ENCODE measurements at regions not wholly inside any gene's neighbourhood (a gene's known extent, or its start where the extent isn't known, plus 50 kb on each side); places are given as distances from the start of the nearest gene placed in this dataset.

DNA sequence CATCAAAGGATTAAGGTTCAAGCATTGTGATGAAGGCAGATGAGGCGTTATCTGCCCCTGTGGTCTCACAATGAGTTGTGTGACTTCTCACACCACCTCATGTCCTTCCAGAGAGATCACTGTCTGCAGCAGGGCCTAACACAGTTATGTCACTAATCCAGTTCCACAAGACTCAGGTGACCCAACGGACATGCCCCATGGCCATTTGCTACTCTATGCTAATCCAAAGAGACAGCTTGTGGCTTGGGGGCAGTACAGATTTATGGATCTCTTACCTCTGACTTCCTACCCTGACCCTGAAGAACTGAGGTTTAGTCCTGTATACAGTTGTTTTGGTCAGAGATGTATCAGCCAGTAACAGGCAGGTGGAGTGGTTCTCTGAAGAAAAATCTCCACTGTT, 147.1 kb downstream of the GLUL start:
- DNase-seq (ENCODE audit: low spot score in 2 of 2): no peak
- Histone ChIP-seq H3K4me3 (no peak overlapping the region), H3K36me3 (no peaks in the 10 kb centered on the region), H3K27me3 (no peaks in the 10 kb centered on the region), H3K27ac (no peak overlapping the region), H3K9me3 (no peaks in the 10 kb centered on the region), H3K4me1 (peaks cover 9% of the 10 kb centered on the region)
- TF ChIP-seq POLR2AphosphoS5 (IDR thresholded peaks at IDR 0.05) (no peak), EP300 (IDR thresholded peaks at IDR 0.05) (no peak), POLR2A (IDR thresholded peaks at IDR 0.05) (no peak)
- TF ChIP-seq, protein P1, sequence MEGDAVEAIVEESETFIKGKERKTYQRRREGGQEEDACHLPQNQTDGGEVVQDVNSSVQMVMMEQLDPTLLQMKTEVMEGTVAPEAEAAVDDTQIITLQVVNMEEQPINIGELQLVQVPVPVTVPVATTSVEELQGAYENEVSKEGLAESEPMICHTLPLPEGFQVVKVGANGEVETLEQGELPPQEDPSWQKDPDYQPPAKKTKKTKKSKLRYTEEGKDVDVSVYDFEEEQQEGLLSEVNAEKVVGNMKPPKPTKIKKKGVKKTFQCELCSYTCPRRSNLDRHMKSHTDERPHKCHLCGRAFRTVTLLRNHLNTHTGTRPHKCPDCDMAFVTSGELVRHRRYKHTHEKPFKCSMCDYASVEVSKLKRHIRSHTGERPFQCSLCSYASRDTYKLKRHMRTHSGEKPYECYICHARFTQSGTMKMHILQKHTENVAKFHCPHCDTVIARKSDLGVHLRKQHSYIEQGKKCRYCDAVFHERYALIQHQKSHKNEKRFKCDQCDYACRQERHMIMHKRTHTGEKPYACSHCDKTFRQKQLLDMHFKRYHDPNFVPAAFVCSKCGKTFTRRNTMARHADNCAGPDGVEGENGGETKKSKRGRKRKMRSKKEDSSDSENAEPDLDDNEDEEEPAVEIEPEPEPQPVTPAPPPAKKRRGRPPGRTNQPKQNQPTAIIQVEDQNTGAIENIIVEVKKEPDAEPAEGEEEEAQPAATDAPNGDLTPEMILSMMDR (IDR thresholded peaks at IDR 0.05): no peak
- WGBS: 92% methylated on average over 2 of the region's 2 CpGs

DNA sequence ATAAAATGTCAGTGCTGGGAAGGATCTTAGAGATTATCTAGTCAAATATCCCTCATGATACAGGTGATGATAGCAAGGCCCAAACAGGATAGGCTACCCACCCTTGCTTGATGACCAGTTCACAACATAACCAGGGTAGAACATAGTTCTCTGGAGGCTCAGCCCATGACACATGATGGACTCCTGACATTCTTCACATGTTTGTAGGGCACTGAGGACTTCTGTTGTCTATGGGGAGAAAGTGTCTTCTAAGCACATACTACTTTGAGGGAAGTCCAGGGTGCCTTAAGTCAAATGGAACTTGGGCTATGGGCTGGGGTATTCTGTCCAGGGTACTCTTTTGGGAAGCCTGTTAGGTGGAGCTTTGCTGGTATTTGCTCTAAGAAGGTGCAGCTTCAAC, 148.9 kb downstream of the GLUL start:
- Histone ChIP-seq H3K4me1 (no peaks in the 10 kb centered on the region), H3K27ac (no peak overlapping the region), H3K9me3 (no peaks in the 10 kb centered on the region), H3K36me3 (no peaks in the 10 kb centered on the region), H3K27me3 (no peaks in the 10 kb centered on the region), H3K4me3 (no peak overlapping the region)
- no peak for DNase-seq (ENCODE audit: low spot score in 2 of 2)
- TF ChIP-seq EP300 (IDR thresholded peaks at IDR 0.05): no peak
- TF ChIP-seq, protein P1 (IDR thresholded peaks at IDR 0.05): no peak
- no peak for TF ChIP-seq POLR2A (IDR thresholded peaks at IDR 0.05)
- no peak for TF ChIP-seq POLR2AphosphoS5 (IDR thresholded peaks at IDR 0.05)

DNA sequence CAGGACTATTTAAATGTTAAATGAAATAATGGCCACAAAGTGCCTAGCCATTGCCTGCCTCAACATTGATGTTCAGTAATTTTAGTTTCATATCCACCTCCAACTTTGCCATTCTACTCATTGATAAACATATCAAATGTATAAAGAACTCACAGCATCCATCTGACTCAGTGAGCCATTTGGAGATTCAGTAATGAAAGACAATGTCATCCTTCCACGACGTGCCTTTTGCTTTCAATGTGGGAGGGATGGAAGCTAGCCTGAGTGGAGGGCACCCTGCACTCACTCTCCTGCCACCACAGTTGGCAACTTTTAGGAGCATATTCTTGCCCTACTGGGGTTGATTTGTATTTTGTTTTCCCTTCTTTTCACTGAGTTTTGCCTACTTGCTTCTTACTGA, 151.5 kb downstream of the GLUL start:
- no peak overlapping the region for H3K4me3 ChIP-seq
- no peak overlapping the region for H3K27ac ChIP-seq
- no peaks in the 10 kb centered on the region for H3K27me3 ChIP-seq
- DNase-seq (ENCODE audit: low spot score in 2 of 2): no peak
- TF ChIP-seq POLR2AphosphoS5 (IDR thresholded peaks at IDR 0.05) (no peak), EP300 (IDR thresholded peaks at IDR 0.05) (no peak), POLR2A (IDR thresholded peaks at IDR 0.05) (no peak)
- TF ChIP-seq, protein P1 (IDR thresholded peaks at IDR 0.05): no peak
- H3K36me3 ChIP-seq: no peaks in the 10 kb centered on the region
- no peaks in the 10 kb centered on the region for H3K9me3 ChIP-seq
- peaks cover 7% of the 10 kb centered on the region for H3K4me1 ChIP-seq
- WGBS: 83% methylated on average over 2 of the region's 2 CpGs

DNA sequence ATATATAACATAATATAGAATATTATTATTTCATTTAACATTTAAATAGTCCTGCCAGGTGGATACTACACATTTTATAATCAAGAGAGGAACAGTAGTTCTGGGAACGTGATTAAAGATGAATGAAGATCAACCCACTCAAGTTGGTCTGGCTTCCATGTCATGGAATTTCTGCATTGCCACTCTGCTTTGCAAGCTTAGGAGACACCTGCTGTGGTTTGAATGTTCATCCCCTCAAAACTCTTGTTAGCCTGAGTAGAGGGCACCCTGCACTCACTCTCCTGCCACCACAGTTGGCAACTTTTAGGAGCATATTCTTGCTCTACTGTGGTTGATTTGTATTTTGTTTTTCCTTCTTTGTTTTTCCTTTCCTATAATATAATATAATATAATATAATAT, 153.2 kb downstream of the GLUL start:
- H3K4me3 ChIP-seq: no peak overlapping the region
- peaks cover 7% of the 10 kb centered on the region for H3K4me1 ChIP-seq
- no peaks in the 10 kb centered on the region for H3K27me3 ChIP-seq
- WGBS: 93% methylated on average over 1 of the region's 1 CpG
- H3K9me3 ChIP-seq: no peaks in the 10 kb centered on the region
- no peaks in the 10 kb centered on the region for H3K36me3 ChIP-seq
- no peak overlapping the region for H3K27ac ChIP-seq
- TF ChIP-seq POLR2AphosphoS5 (IDR thresholded peaks at IDR 0.05) (no peak), POLR2A (IDR thresholded peaks at IDR 0.05) (no peak)
- DNase-seq (ENCODE audit: low spot score in 2 of 2): no peak

DNA sequence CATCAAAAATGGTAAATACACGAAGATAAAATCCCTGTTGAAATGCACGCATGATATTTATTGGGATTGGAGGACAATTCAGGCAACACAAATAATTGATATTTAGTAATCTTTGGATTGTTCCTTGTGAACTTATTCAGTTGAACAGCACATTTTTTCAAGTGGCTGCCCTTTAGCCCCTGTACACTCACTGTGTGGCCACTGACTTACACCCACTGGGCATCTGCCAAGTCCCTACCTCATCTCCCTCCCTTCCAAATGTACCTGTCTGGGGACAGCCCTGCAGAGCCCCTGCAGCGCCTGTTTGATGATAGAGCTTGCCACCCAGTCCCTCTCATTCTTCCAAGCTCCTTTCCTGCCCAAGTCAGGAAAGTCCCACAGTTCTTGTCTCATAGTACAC, 154.3 kb downstream of the GLUL start:
- TF ChIP-seq EP300 (IDR thresholded peaks at IDR 0.05): no peak
- TF ChIP-seq POLR2AphosphoS5 (IDR thresholded peaks at IDR 0.05): no peak
- TF ChIP-seq, protein P1 (IDR thresholded peaks at IDR 0.05): no peak
- TF ChIP-seq POLR2A (IDR thresholded peaks at IDR 0.05): no peak
- Histone ChIP-seq H3K9me3 (no peaks in the 10 kb centered on the region), H3K4me3 (no peak overlapping the region), H3K27ac (no peak overlapping the region), H3K4me1 (peaks cover 7% of the 10 kb centered on the region), H3K27me3 (no peaks in the 10 kb centered on the region), H3K36me3 (no peaks in the 10 kb centered on the region)
- no peak for DNase-seq (ENCODE audit: low spot score in 2 of 2)
- WGBS: 89% methylated on average over 3 of the region's 3 CpGs

DNA sequence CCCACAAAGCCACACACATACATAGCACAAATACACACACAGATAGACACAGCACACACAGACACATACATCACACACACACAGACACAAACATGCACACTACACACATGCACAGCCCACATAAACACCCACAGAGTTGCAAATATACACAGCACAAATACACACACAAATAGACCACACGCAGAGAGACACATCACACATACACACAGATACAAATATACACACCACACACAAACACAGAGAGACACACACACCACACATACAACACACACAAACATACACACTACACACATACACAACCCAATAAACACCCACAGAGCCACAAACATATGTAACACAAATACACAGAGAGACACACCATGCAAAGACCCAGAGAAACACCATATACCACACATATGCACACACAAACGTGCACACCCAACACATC, 154.9 kb downstream of the GLUL start:
- TF ChIP-seq POLR2A (IDR thresholded peaks at IDR 0.05): no peak
- TF ChIP-seq, protein P1 (IDR thresholded peaks at IDR 0.05): no peak
- no peak for TF ChIP-seq EP300 (IDR thresholded peaks at IDR 0.05)
- TF ChIP-seq POLR2AphosphoS5 (IDR thresholded peaks at IDR 0.05): no peak
- Histone ChIP-seq H3K36me3 (no peaks in the 10 kb centered on the region), H3K27me3 (no peaks in the 10 kb centered on the region), H3K9me3 (no peaks in the 10 kb centered on the region), H3K27ac (no peak overlapping the region), H3K4me1 (peaks cover 7% of the 10 kb centered on the region), H3K4me3 (no peak overlapping the region)
- 83% methylated on average over 2 of the region's 2 CpGs for WGBS
- no peak for DNase-seq (ENCODE audit: low spot score in 2 of 2)
